GM21381 (cell line): ENCODE measurements at regions not wholly inside any gene's neighbourhood (a gene's known extent, or its start where the extent isn't known, plus 50 kb on each side); places are given as distances from the start of the nearest gene placed in this dataset.
"Not testable (repeated sequence)": the region's sequence is repeated elsewhere in the genome, so short reads cannot be mapped to it uniquely, and the experiment has no call there.

Experiments
- ATAC-seq: cut with Tn5 transposase; IDR thresholded peaks from one replicate; pipeline ENCODE4 v1.9.1; 2021; ENCODE audit warnings: mild to moderate bottlenecking, moderate library complexity; ENCODE audit not compliant: unreplicated experiment

- no peak for ATAC-seq
Measured at GRCh38 chr13:58472483-58472882, 840.9 kb downstream of the PCDH17 start.

GRCh38 chr13:58474581-58474980 lies 843.0 kb downstream of the PCDH17 start:
- no peak for ATAC-seq

- no peak for ATAC-seq
Measured at GRCh38 chr13:58476206-58476918, 844.8 kb downstream of the PCDH17 start.

DNA sequence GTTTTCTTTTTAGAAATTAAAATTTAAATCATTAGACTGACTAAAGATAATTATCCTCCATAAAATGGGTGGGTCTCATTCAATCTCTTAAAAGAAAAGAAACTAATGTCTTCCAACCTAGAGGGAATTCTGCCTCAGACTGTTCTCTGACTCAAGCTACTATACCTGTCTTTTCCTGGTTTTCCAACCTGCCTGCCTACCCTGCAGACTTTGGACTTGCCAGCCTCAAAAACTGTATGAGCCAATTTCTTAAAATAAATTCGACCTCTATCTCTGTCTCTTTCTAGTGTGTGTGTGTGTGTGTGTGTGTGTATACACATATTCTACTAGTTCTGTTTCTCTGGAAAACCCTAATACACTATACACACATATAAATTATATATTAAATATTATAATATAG lies 847.3 kb downstream of the PCDH17 start:
- no peak for ATAC-seq

DNA sequence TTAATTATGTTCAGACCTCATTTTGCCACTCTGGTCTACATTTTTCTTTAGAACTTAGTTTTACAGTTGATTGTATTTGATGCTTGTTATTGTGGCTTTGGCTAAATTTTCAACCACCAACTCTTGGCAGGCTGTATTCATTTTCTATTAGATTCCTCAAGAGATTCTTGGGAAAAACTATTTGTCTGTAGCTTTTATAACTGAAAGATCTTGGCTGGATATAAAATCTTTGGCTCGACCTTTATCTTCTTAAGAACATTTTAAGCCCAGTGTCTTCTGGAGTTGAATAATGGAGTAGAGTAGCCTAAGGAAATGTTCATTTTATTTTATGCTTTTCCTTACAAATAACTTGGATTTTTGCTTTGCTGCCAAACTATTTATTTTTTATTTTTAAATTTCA lies 848.5 kb downstream of the PCDH17 start:
- no peak for ATAC-seq

GRCh38 chr13:58488251-58488650 lies 856.7 kb downstream of the PCDH17 start:
- no peak for ATAC-seq

GRCh38 chr13:58495668-58496067 lies 864.1 kb downstream of the PCDH17 start:
- no peak for ATAC-seq

DNA sequence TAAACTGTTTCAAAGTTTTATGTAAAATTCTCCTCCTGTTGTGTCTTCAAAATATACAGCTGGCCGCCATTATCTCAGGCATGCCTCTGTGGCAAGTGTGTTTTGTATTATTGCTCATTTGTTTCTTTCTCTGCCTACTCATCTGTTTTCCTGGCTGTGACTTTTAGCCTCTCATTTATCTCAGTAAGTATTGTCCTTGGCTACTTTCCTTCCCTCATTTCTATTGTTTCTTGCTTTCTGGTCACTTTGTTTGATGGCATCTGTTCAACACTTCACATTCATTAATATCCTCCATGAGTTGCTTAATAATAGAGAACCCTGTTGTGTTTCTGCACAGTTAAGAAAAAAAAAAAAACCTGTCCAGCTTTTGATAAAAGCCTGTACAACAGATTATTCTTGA lies 869.4 kb downstream of the PCDH17 start:
- ATAC-seq = no peak

GRCh38 chr13:58504202-58504700 lies 872.7 kb downstream of the PCDH17 start:
- not testable (repeated sequence) for ATAC-seq

DNA sequence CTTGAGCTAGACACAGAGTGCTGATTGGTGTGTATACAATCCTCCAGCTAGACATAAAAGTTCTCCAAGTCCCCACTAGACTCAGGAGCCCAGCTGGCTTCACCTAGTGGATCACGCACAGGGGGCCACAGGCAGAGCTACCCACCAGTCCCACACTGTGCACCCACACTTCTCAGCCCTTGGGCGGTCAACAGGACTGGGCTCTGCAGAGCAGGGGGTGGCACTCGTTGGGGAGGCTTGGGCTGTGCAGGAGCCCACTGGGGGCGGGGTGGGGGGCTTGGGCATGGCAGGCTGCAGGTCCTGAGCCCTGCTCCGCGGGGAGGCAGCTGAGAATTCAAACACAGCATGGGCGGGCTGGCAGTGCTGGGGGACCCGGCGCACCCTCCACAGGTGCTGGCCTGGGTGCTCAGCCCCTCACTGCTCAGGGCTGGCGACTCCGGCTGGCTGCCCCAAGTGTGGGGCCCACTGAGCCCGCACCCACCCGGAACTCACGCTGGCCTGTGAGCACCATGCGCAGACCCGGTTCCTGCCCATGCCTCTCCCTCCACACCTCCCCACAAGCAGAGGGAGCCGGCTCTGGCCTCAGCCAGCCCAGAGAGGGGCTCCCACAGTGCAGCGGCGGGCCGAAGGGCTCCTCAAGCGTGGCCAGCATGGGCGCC lies 873.8 kb downstream of the PCDH17 start:
- not testable (repeated sequence) for ATAC-seq

GRCh38 chr13:58528351-58528750 lies 896.8 kb downstream of the PCDH17 start:
- ATAC-seq = no peak

GRCh38 chr13:58531614-58532013 lies 900.1 kb downstream of the PCDH17 start:
- no peak for ATAC-seq

- no peak for ATAC-seq
Measured at GRCh38 chr13:58542530-58542929, 911.0 kb downstream of the PCDH17 start.

DNA sequence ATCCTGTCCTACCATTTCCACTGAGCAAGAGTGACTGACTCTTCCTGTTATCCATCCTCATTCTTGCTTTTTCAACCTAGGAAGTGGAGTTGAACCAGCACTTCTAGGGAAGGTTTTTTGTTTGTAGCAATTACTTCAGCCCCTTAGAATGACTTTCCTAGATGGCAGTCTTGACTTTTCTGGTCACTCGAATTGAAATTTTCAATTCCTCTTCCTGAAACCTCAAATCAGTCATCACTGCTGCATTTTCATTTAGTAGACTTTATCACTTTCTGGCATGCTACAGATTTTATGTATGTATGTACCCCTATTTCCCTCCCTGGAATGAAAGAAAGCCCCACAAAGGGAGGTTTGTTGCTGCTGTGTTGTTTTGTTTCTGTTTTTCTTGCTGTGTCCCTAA lies 915.9 kb downstream of the PCDH17 start:
- no peak for ATAC-seq

DNA sequence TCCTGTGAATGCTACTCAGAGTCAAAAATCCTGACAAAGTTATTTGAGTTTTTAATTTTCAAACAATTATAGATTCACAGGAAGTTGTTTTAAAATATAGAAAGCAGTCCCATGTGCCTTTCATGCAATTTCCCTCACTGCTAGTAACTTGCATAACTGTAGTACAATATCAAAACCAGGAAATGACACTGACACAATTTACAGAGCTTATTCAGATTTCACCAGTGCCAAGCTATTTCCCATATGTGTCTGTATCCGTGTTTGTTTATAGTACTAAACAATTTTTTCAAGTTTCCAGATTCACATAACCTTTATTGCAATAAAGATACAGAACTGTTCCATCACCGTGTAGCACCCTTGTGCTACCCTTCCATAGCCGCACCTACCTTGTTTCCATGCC lies 934.6 kb downstream of the PCDH17 start:
- no peak for ATAC-seq

- ATAC-seq = no peak
Measured at GRCh38 chr13:58573743-58574142, 942.2 kb downstream of the PCDH17 start.

GRCh38 chr13:58574791-58575190 lies 943.2 kb downstream of the PCDH17 start:
- no peak for ATAC-seq

GRCh38 chr13:58579468-58579867 lies 947.9 kb downstream of the PCDH17 start:
- ATAC-seq = no peak

GRCh38 chr13:58583966-58584365 lies 952.4 kb downstream of the PCDH17 start:
- ATAC-seq = no peak

- ATAC-seq = no peak
Measured at GRCh38 chr13:58584610-58585009, 953.1 kb downstream of the PCDH17 start.

- ATAC-seq = peak; percentile 87
Measured at GRCh38 chr13:58587183-58587582, 955.6 kb downstream of the PCDH17 start.

DNA sequence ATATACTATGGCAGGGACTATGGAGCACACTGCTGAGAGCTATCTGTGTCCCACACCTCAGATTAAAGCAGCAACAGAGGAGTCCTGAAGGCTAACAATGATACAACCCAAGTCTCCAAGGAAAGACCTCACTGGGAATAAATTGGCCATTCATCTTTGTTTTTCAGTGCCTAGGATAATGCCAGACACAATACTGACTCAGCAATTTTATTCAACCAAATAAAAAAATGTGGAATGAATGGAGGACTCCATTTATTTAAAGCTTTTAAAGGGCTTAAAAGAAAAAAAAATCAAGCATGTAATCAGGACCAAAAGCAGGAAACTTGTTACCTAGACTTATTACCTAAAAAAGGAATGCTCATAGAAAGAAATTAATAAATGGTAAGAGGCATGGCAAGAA lies 960.5 kb downstream of the PCDH17 start:
- no peak for ATAC-seq
